ENCODE measurements at regions not wholly inside any gene's neighbourhood (a gene's known extent, or its start where the extent isn't known, plus 50 kb on each side); places are given as distances from the start of the nearest gene placed in this dataset.

DNA sequence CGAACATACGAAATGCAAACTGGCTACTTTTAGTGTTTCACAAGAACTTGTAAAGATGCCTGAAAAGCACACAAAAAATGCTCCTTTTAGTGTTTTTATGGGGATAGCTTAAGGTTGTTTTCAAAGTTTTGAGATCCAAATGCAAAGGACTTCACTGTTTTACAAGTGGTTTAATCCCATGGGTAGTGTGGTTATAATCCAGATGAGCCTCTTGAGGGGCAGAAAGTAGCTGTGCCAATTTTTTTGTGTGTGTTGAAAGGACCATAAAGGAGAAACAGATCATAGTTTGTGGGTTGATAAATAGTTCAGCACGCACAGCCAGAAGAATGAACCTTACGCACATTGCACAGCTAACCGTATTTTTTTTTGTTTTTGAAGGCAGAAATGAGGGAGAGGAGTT, 126.9 kb upstream of the GIMD1 start:
- no peak for DNase-seq (ENCODE audit: low spot score)
- TF ChIP-seq, protein P1, sequence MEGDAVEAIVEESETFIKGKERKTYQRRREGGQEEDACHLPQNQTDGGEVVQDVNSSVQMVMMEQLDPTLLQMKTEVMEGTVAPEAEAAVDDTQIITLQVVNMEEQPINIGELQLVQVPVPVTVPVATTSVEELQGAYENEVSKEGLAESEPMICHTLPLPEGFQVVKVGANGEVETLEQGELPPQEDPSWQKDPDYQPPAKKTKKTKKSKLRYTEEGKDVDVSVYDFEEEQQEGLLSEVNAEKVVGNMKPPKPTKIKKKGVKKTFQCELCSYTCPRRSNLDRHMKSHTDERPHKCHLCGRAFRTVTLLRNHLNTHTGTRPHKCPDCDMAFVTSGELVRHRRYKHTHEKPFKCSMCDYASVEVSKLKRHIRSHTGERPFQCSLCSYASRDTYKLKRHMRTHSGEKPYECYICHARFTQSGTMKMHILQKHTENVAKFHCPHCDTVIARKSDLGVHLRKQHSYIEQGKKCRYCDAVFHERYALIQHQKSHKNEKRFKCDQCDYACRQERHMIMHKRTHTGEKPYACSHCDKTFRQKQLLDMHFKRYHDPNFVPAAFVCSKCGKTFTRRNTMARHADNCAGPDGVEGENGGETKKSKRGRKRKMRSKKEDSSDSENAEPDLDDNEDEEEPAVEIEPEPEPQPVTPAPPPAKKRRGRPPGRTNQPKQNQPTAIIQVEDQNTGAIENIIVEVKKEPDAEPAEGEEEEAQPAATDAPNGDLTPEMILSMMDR (IDR thresholded peaks at IDR 0.05): no peak
- H3K27ac ChIP-seq: no peak overlapping the region
- H3K4me3 ChIP-seq: no peak overlapping the region

DNA sequence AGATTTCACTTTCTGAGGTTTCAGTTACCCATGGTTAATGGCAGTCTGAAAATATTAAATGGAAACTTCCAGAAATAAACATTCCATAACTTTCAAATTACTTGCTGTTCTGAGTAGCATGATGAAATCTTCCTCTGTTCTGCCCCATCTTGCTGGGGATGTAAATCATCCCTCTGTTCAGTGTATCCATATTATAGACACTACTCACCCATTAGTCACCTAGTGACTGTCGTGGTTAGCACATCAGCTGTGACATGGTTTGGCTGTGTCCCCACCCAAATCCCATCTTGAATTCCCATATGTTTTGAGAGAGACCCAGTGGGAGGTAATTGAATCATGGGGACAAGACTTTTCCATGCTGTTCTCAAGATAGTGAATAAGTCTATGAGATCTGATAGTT, 125.5 kb upstream of the GIMD1 start:
- TF ChIP-seq, protein P1 (IDR thresholded peaks at IDR 0.05): no peak

DNA sequence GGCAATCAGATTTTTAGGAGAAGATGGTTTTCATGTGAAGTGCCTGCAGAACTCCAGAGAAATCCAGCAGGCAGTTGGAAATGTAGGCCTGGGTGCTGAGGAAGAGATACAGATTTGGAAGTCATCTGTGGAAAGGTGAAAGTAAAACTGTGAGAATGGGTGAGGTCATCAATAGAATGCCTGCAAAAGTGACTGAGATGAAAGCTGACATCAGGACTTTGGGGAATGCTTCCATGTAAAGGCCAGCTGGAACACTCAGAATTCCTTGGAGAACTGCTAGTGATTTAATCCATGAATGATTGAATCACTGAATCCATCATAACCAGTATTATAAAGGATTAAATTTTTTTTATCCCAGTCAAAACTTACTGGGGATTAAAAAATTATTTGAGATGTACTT, 124.5 kb upstream of the GIMD1 start:
- H3K27ac ChIP-seq: no peak overlapping the region

More for the DNA sequence above, 125.5 kb upstream of the GIMD1 start:
- H3K27ac ChIP-seq: no peak overlapping the region
- no peak for DNase-seq (ENCODE audit: low spot score)
- no peak overlapping the region for H3K4me3 ChIP-seq

DNA sequence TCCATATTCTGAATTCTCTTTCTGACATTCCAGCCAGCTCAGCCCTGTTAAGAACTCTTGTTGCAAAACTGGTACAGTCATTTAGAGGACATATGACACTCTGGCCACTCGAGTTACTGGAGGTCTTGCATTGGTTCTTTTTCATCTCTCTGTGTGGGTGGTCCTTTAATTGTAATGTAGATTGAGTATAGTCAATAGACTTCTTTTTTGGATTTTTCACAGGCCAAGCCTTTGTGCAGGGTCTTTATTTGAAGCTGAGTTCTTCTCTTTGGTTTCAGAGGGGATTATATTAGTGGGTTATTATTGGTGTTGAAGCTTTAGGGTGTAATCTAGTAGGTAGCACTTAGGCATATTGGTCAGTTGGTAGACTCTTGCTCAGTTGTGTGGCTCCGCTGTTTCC, 118.0 kb upstream of the GIMD1 start:
- DNase-seq (ENCODE audit: low spot score): no peak
- Histone ChIP-seq H3K4me3 (no peak overlapping the region), H3K27ac (no peak overlapping the region)
- TF ChIP-seq, protein P1 (IDR thresholded peaks at IDR 0.05): no peak

More for the DNA sequence above, 124.5 kb upstream of the GIMD1 start:
- DNase-seq (ENCODE audit: low spot score): no peak
- no peak overlapping the region for H3K4me3 ChIP-seq
- TF ChIP-seq, protein P1 (IDR thresholded peaks at IDR 0.05): no peak

DNA sequence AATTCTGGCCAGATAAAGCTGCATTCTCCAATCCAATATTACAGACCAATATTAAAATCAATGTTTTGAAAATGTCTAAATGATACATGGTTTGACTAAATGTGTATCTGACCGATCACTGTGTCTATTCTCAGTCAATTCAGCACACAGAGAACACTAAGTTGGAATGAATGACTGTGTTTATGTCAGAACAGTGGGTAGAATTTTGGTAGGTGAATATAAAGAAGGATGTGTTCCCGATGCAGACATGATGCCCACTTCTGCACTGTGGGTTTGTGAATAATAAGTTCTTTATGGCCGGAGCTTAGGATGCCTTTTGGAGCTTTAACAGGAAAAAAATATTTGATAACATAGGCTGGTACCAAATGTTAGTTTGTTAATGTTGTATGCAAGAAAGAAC, 113.2 kb upstream of the GIMD1 start:
- TF ChIP-seq, protein P1 (IDR thresholded peaks at IDR 0.05): no peak
- Histone ChIP-seq H3K4me3 (no peak overlapping the region), H3K27ac (no peak overlapping the region)
- DNase-seq (ENCODE audit: low spot score): no peak

DNA sequence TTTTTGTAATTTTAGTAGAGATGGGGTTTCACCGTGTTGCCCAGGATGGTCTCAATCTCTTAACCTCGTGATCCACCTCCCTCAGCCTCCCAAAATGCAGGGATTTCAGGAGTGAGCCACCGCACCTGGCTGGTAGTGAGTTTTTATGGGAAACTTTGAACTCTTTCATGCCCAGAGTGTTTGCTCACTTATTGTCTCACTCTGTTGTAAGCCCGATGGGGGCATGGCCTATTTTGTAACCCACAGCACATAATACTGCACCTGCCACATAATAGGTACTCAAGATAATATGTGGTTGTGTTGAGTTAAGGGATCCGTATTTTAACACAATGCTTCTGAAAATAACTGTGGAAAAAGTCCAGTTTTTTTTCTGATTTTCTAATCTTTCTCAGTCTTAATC, 109.6 kb upstream of the GIMD1 start:
- no peak overlapping the region for H3K27ac ChIP-seq
- no peak overlapping the region for H3K4me3 ChIP-seq
- TF ChIP-seq, protein P1 (IDR thresholded peaks at IDR 0.05): no peak
- no peak for DNase-seq (ENCODE audit: low spot score)

DNA sequence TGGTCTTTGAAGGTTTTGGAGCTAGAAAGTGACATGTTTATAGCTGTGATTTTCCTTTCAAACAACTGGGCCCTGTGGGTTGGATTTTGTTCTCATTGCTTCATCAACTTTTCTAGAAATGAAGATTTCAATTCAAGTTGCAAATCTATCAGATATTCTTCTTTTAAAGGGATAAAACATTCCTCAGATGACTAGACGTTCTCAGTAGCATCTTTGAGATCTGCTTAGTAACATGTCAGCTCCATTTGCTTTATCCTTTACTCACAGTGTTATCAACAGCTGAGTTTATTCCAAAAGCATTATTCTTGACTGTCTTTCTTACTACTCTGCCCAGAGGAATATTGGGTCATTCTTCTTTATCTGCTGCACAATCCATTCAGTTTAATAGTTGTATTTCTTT, 108.2 kb upstream of the GIMD1 start:
- no peak overlapping the region for H3K4me3 ChIP-seq
- H3K27ac ChIP-seq: no peak overlapping the region
- DNase-seq (ENCODE audit: low spot score): no peak
- TF ChIP-seq, protein P1 (IDR thresholded peaks at IDR 0.05): no peak

All from coronary artery (tissue), 2 donors.